OCI-LY3 (cell line): ENCODE measurements at regions not wholly inside any gene's neighbourhood (a gene's known extent, or its start where the extent isn't known, plus 50 kb on each side); places are given as distances from the start of the nearest gene placed in this dataset.
"Not testable (repeated sequence)": the region's sequence is repeated elsewhere in the genome, so short reads cannot be mapped to it uniquely, and the experiment has no call there.

Source experiments
- H2AFZ ChIP-seq: fragments of 200-600, 300-600 bp; shearing (Covaris generic); 2 replicates; pipeline ENCODE4 v1.6.0; 2014; ENCODE audit warnings: antibody characterized with exemption, low read depth, low read length
- H3K27ac ChIP-seq: fragments of 200-600, 300-600 bp; sonication (generic); 2 replicates; pipeline ENCODE4 v1.5.1; 2014; ENCODE audit warnings: mild to moderate bottlenecking, low read length, moderate library complexity, mixed read lengths
- H3K27me3 ChIP-seq: fragments of 200-600, 300-600 bp; sonication (generic); 2 replicates; pipeline ENCODE4 v1.6.1; 2014; ENCODE audit warnings: low read depth, low read length, mixed read lengths
- H3K36me3 ChIP-seq: fragments of 200-600, 300-600 bp; sonication (generic); replicated peaks from 2 replicates; pipeline ENCODE3; 2014; ENCODE audit warnings: low read depth, low read length, mixed read lengths
- H3K4me1 ChIP-seq: fragments of 300-600, 200-600 bp; sonication (generic); 2 replicates; pipeline ENCODE4 v1.6.1; 2014; ENCODE audit warnings: low read length, mixed read lengths
- H3K4me2 ChIP-seq: fragments of 200-600, 300-600 bp; sonication (generic); 2 replicates; pipeline ENCODE4 v1.6.1; 2014; ENCODE audit warnings: low read length, mixed read lengths
- H3K4me3 ChIP-seq: fragments of 300-600, 200-600 bp; sonication (generic); 2 replicates; pipeline ENCODE4 v1.5.1; 2014; ENCODE audit warnings: antibody characterized with exemption, mild to moderate bottlenecking, low read length, moderate library complexity
- H3K79me2 ChIP-seq: fragments of 300-600, 200-600 bp; shearing (Covaris generic); 2 replicates; pipeline ENCODE4 v1.6.1; 2014; ENCODE audit warnings: mild to moderate bottlenecking, low read length, mixed read lengths
- H3K9ac ChIP-seq: fragments of 300-600, 200-600 bp; shearing (Covaris generic); 2 replicates; pipeline ENCODE4 v1.6.0; 2014; ENCODE audit warnings: mild to moderate bottlenecking, low read length, moderate library complexity
- H3K9me3 ChIP-seq: fragments of 200-600, 300-600 bp; shearing (Covaris generic); 2 replicates; pipeline ENCODE4 v1.6.1; 2014; ENCODE audit warnings: low read length, mixed read lengths; ENCODE audit not compliant: insufficient read depth
- H4K20me1 ChIP-seq: fragments of 200-600, 300-600 bp; sonication (generic); 2 replicates; pipeline ENCODE4 v1.6.1; 2016; ENCODE audit warnings: low read length, mixed read lengths; ENCODE audit not compliant: insufficient read depth
- EZH2phosphoT487 ChIP-seq: fragments of 200-600 bp; shearing (Covaris generic); IDR thresholded peaks from 2 replicates; pipeline ENCODE4 v1.6.1; 2018; ENCODE audit warnings: antibody characterized with exemption, mixed run types, low read depth
- TF ChIP-seq, protein P1 (sequence below): fragments of 200-600, 300-600 bp; sonication (generic); IDR thresholded peaks from 2 replicates; pipeline ENCODE4 v1.5.1; 2014; ENCODE audit warnings: antibody characterized with exemption, low read length, low read depth

DNA sequence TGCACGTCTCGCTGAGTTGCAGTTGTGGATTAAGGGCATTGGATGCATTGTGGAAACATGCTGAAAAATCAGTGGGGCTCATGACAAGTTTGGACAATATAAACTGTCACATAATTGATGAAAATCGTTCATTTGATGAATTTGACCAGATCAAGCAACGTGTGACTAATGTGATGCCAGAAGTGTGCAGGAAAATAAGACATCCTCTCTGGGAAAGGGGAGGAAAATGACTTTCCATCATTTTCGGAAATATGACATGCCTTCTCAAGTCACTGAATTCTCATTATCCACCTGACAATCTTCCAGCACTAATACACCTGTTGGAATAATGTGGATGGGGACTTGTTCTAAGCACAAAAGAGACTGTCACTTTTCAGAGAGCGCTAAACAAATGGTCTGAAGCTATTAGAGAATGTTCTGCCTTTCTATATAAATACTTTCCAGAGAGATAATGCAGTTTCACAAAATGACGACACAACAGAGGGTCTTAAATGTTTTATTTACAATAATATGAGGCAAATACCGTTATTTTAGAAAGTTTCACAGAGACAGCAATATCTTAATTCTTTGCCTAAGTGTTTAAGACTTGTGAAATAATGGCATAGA, 1741.9 kb upstream of the RAG2 start:
- no peaks in the 10 kb centered on the region for H3K36me3 ChIP-seq
- no peaks in the 10 kb centered on the region for H4K20me1 ChIP-seq
- no peaks in the 10 kb centered on the region for H3K4me1 ChIP-seq
- no peak overlapping the region for H3K9ac ChIP-seq
- H3K9me3 ChIP-seq: no peaks in the 10 kb centered on the region
- no peaks in the 10 kb centered on the region for H3K27me3 ChIP-seq
- no peak overlapping the region for H3K27ac ChIP-seq
- no peak overlapping the region for H3K4me2 ChIP-seq
- TF ChIP-seq, protein P1, sequence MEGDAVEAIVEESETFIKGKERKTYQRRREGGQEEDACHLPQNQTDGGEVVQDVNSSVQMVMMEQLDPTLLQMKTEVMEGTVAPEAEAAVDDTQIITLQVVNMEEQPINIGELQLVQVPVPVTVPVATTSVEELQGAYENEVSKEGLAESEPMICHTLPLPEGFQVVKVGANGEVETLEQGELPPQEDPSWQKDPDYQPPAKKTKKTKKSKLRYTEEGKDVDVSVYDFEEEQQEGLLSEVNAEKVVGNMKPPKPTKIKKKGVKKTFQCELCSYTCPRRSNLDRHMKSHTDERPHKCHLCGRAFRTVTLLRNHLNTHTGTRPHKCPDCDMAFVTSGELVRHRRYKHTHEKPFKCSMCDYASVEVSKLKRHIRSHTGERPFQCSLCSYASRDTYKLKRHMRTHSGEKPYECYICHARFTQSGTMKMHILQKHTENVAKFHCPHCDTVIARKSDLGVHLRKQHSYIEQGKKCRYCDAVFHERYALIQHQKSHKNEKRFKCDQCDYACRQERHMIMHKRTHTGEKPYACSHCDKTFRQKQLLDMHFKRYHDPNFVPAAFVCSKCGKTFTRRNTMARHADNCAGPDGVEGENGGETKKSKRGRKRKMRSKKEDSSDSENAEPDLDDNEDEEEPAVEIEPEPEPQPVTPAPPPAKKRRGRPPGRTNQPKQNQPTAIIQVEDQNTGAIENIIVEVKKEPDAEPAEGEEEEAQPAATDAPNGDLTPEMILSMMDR: no peak
- TF ChIP-seq EZH2phosphoT487: no peak
- no peaks in the 10 kb centered on the region for H3K79me2 ChIP-seq
- H3K4me3 ChIP-seq: no peak overlapping the region
- H2AFZ ChIP-seq: peak overlapping the region; percentile 79; the same call in 1 of the 2 replicates

DNA sequence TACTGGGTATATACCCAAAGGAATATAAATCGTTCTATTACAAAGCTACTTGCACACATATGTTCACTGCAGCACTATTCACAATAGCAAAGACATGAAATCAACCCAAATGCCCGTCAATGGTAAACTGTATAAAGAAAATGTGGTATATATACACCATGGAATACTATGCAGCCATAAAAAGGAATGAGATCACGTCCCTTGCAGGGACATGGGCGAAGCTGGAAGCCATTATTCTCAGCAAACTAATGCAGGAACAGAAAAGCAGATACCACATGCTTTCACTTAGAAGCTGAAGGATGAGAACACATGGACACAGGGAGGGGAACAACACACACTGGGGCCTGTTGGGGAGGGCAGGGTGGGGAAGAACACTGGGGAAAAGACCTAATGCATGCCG, 1740.0 kb upstream of the RAG2 start:
- not testable (repeated sequence) for H3K9me3 ChIP-seq, H4K20me1 ChIP-seq, H3K27me3 ChIP-seq, H3K9ac ChIP-seq, H2AFZ ChIP-seq, H3K36me3 ChIP-seq, H3K79me2 ChIP-seq, H3K4me1 ChIP-seq, H3K4me2 ChIP-seq, H3K4me3 ChIP-seq, H3K27ac ChIP-seq

DNA sequence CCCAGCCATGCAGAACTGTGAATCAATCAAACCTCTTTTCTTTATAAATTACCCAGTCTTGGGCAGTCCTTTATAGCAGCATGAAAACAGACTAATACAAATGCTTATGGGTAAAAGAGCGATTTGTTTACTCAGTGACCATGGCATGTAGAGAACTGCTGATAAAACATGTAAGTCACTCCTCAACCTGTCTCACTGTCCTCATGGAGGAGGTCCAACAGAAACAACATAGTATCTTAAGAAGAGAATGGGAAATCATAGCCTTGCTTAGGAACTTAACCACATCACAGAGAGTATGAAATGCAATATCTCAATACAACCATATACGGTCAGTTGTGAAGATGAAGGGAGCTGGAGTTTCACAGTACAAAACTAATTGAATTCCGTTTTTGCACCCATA, 1734.0 kb upstream of the RAG2 start:
- Histone ChIP-seq H4K20me1 (no peaks in the 10 kb centered on the region), H3K79me2 (no peaks in the 10 kb centered on the region), H2AFZ (no peak overlapping the region), H3K36me3 (no peaks in the 10 kb centered on the region), H3K4me3 (no peak overlapping the region), H3K4me2 (no peak overlapping the region), H3K27me3 (no peaks in the 10 kb centered on the region), H3K9me3 (no peaks in the 10 kb centered on the region), H3K9ac (no peak overlapping the region), H3K27ac (no peak overlapping the region), H3K4me1 (no peaks in the 10 kb centered on the region)
- TF ChIP-seq, protein P1: no peak
- no peak for TF ChIP-seq EZH2phosphoT487

DNA sequence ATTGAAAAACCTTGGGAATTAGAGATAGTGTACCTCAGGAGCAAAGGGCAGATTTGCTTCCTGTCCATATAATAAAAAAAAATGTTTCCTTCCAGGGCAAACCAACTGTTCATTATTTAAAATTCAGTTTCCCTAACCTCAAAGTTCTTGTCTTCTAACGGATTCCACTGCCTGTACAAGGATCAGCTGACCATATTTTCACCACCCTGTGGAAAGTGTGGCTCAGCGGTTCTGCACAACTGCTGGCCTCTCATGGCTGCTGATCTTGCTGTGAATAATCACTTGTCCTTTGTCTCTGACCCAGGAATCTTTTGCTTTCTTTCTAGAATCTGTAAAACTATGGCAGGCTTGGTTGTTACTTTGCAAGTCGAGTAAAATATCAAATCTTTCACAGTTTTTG, 1732.5 kb upstream of the RAG2 start:
- Histone ChIP-seq H3K27me3 (no peaks in the 10 kb centered on the region), H3K79me2 (no peaks in the 10 kb centered on the region), H3K9ac (no peak overlapping the region), H3K9me3 (no peaks in the 10 kb centered on the region), H3K4me3 (no peak overlapping the region), H3K4me1 (no peaks in the 10 kb centered on the region), H4K20me1 (no peaks in the 10 kb centered on the region), H3K36me3 (no peaks in the 10 kb centered on the region), H3K4me2 (no peak overlapping the region), H2AFZ (no peak overlapping the region), H3K27ac (no peak overlapping the region)
- no peak for TF ChIP-seq EZH2phosphoT487
- TF ChIP-seq, protein P1: no peak
